Germinal center (tissue), 1 donor: ENCODE measurements at regions not wholly inside any gene's neighbourhood (a gene's known extent, or its start where the extent isn't known, plus 50 kb on each side); places are given as distances from the start of the nearest gene placed in this dataset.
"Not testable (repeated sequence)": the region's sequence is repeated elsewhere in the genome, so short reads cannot be mapped to it uniquely, and the experiment has no call there.

Experiments used
- DNase-seq: peaks from one replicate; pipeline ENCODE4 v3.0.0; 2012; ENCODE audit warnings: mixed read lengths, low spot score

GRCh38 chr7:19623676-19624075 lies 85.2 kb downstream of the POLR1F start:
- no peak for DNase-seq

DNA sequence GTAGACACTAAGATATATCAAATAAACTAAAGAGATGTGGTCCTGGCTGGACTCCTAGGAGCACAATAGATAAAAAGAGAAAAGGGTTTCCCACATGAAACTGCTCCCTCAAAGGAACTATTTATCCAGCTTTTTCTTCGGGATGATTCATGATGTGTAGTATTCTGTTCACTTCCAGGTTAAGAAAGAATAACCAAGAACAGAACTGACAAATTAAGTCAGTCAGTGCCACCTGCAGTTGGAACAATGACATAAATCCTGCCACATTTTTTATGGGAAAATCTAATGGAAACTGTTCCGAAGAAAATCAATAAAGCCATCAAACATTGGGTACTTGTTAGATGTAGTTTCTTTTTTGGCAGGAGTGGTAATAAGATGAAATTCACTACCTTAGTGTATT lies 87.1 kb downstream of the POLR1F start:
- no peak for DNase-seq

DNA sequence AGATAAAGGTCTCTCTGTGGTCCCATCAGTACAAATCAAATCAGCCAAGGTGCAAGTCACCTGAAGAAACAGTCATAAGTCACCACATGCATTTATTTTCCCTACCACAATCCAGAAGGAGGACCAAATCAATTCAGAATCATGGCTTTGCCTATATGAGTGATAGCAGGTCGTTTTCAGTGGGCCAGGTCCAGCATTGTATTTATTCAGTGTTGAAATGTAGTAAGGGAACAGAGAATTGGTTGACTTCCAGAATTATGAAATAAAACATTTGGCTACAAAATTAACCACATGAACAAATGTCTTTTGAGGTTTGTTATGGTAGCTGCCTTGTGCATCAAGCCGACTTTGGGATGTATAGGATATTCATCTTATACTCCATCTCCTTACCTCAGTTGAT lies 88.4 kb downstream of the POLR1F start:
- no peak for DNase-seq

GRCh38 chr7:19619122-19619521 lies 89.7 kb downstream of the POLR1F start:
- no peak for DNase-seq

- no peak for DNase-seq
These were observed 90.9 kb downstream of the POLR1F start for GRCh38 chr7:19617901-19618300.

- DNase-seq, result no peak
These were observed 98.5 kb downstream of the POLR1F start for GRCh38 chr7:19610194-19610943.

GRCh38 chr7:19589446-19589845 lies 119.4 kb downstream of the POLR1F start:
- no peak for DNase-seq

DNA sequence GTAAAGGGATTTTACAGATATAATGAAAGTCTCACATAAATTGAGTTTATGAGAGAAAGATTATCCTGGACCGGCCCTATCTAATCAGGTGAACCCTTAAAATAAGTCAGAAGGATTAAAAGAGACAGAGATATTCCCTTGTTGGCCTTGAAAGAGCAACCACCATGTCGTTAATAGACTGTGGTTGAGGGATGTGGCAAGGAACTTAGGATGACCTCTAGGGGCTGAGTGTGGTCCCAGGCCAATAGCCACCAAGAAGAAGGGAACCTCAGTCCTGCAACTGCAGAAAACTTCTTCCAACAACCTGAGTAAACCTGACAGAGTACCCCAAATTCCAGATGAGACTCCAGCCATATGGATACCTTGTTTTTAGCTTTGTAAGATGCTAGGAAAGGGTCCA lies 121.5 kb downstream of the POLR1F start:
- no peak for DNase-seq

- no peak for DNase-seq
These were observed 123.1 kb downstream of the POLR1F start for GRCh38 chr7:19585761-19586160.

DNA sequence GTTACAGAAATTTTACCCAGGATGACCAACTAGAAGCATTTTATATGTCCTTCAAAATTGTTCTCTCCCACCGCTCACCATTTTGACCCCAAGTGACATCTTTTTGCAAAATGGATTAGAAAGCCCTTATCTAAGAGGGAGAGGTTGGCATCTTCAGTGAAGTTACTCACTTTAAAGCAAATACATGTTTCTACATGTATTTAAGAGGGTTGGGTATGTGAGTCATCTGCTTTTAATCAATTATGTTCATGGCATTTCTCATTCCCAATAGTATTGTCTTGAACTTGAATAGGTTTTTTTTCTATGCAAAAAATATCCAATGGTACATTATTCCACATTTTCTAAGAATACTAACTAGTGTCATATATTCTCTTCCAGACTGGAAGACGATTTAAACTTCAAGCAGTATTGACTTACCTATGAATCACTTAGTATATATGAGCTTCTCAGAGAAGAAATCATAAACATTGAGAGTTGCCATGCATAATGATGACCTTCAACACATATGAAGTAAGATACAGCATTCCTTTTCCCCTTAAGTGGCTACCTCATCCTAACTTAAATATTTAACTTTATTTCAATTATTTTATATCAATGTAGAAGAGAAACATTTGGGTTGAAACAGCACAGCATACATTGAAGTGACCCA lies 132.8 kb downstream of the POLR1F start:
- DNase-seq, result no peak

GRCh38 chr7:19574131-19574530 lies 134.7 kb downstream of the POLR1F start:
- DNase-seq, result no peak

GRCh38 chr7:19572566-19572965 lies 136.3 kb downstream of the POLR1F start:
- no peak for DNase-seq

GRCh38 chr7:19567011-19567410 lies 141.8 kb downstream of the POLR1F start:
- DNase-seq, result no peak

DNA sequence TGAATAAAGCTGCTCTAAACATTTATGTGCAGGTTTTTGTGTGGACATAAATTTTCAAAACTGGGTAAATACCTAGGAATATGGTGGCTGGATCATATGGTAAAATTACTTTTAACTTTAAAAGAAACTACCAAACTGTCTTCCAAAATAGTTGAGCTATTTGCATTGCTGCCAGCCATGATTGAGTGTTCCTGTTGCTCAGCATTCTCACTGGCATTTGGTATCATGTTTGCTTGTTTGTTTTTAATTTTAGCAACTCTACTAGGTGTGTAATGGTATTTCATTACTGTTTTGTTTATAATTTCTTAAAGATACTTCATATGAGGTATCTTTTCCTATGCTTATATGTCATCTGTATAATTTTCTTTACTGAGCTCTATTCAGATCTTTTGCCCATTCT lies 143.2 kb downstream of the POLR1F start:
- no peak for DNase-seq

DNA sequence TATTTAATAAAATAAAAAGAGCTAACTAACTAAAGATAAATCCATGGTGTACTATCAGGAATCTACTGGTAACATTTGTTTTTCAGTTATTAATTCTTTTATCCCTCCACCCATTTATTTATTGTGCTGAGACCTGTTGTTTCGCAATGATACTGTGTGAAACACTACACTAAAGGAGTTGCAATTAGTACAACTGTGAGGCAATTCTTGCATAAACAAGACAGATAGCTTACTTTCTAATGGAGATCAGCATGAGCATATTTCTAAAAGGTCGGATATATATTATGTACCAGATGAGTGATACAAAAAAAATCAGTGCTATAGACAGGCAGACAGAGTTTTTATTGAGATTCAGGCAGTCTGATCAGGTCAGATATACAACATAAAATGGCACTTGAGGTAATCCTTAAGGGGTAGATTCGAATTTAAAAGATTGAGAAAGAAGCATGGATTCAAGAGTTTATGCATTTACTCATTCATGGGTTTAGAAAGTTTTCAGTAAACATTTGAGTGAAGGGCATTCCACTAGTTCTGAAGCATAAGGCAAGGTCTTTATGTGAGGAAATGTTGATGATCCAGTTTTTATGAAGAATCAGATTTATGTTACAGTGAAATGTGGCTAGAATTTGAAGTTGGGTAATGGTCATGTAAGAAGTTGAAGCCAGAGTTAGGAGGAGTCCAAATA lies 147.6 kb downstream of the POLR1F start:
- no peak for DNase-seq

DNA sequence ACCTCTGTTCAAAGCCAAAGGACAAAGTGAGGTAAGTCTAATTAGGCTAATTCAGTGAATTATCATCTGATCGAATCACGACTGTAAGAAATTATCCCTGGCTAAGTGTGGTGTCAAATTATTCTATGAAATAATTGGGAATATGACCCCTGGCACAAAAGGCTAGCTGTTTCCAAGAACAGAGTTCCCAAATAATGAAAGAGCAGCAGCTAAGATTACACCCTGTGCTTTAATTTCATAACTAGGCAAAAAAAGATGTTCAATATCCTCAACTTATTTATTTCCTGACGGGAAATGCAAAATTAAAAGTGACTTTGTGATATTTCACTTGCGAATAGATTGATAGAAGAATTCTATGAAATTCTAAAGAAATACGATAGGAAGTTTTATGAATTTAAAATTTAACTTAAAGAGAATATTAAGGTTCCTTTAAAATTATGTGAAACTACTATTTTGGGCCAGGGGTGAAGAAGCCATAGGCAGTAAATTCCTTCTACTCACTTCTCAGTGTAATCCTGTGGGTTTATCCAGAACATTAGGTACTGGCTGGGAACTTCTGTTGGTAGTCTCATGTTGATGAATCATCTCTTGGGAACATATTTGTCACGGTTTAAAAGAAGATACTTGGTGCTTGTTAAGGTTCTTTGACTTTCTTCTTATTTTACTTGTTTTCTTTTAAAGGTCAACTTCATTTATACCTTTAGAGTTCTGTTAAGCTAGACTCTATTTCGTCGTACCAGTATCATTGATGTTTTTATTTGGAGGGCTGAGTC lies 148.5 kb downstream of the POLR1F start:
- no peak for DNase-seq

DNA sequence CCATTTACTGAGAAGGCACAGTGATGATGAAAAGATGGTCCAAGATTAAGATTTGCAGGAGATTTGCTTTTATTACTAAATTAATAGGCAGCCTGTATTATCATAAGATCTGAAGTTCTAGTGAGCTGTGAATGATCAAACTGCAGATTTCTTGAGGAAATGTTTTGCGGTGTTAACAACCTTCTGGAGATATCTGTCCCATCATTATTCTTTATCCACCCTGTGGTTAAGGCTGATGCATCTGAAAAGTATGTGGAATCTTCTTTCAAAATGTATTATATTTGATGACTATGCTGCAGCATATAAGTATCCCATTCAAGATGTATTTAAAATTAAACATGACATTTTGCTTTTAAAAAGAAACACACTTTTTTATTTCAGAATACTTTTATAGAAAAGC lies 150.3 kb downstream of the POLR1F start:
- DNase-seq, result no peak

- DNase-seq, result no peak
These were observed 150.9 kb downstream of the POLR1F start for GRCh38 chr7:19557726-19558465.

GRCh38 chr7:19554581-19554980 lies 154.3 kb downstream of the POLR1F start:
- DNase-seq, result no peak

DNA sequence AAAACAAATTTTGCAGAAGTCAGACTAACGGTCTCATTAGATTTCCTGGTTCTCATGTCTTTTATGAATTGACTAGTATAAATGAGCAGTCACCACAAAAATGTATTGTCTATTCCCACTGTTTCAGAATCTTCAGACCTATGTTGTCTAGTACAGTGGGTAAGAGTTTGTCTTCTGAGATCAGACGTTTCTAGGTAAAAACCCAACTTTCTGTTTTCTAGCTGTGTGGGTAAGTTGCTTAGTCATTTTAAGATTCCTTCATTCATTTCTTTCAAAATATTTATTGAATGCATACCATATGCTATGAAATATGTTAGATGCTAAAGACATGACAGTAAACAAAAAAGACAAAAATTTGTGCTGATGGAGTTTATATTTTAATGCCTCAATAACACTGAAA lies 156.3 kb downstream of the POLR1F start:
- DNase-seq, result no peak

GRCh38 chr7:19549246-19549645 lies 159.6 kb downstream of the POLR1F start:
- not testable (repeated sequence) for DNase-seq

- no peak for DNase-seq
These were observed 170.9 kb downstream of the POLR1F start for GRCh38 chr7:19537942-19538401.
